HK-2 (cell line): ENCODE measurements at regions not wholly inside any gene's neighbourhood (a gene's known extent, or its start where the extent isn't known, plus 50 kb on each side); places are given as distances from the start of the nearest gene placed in this dataset.

ENCODE experiments used
- DNase-seq: peaks from one replicate; pipeline ENCODE4 v3.0.0-alpha.2; 2018; ENCODE audit not compliant: unreplicated experiment

DNA sequence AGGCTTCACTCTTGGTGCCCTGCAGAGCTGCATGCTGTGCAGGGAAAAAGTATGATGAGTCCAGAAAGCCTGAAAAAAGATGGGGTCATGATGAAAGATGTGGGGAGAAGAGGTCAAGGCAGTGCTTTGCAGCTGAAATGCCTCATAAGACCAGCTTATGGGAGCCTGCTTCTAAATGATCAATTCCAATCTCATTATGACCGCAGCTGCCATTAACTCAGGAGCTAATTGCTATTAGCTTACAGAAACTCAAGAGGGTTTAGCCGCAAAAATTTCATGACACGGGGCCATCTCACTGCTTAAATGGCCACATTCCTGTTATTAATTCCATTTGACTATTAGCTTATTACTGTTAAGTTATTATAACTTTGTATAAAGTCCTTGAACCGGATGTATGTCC lies 502.9 kb upstream of the ZMIZ1 start:
- DNase-seq: no peak

DNA sequence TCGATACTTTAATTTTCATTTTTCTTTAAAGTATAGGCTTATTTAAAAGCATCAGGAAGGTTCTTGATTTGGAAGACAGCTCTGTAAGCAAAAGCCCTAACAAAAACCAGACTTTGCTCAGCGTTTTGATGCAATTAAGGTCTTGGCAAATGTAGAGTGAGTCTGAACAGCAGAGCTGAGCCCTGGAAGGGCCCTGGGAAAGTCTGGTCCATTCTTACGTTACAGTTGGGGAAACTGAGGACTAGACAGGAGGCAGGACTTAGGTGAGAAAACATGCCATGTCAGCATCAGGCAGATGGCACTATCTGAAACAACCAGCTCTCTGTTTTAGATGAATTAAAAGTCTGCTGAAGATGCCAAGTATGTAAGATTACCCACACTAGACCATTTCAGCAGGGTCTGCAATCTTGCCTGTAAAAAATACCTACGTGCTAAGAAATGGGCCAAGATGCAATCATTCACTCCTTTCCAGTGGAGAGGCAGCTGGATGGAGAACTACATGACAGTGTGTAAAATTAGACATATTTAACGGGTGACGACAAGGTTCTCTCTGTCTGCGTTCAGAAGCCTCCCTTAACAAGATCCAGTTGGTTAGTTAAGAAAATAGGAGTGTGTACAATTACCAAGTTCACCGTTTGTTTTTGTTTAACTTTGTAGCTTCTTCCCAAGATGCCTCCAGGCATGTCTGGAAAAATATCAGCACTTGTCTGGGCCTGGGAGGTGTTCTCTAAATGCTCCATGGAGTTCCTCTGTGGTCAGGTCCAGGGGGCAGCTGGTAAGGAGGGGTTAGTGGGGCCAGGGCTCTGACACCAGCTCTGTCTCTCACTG lies 502.3 kb upstream of the ZMIZ1 start:
- DNase-seq: no peak

DNA sequence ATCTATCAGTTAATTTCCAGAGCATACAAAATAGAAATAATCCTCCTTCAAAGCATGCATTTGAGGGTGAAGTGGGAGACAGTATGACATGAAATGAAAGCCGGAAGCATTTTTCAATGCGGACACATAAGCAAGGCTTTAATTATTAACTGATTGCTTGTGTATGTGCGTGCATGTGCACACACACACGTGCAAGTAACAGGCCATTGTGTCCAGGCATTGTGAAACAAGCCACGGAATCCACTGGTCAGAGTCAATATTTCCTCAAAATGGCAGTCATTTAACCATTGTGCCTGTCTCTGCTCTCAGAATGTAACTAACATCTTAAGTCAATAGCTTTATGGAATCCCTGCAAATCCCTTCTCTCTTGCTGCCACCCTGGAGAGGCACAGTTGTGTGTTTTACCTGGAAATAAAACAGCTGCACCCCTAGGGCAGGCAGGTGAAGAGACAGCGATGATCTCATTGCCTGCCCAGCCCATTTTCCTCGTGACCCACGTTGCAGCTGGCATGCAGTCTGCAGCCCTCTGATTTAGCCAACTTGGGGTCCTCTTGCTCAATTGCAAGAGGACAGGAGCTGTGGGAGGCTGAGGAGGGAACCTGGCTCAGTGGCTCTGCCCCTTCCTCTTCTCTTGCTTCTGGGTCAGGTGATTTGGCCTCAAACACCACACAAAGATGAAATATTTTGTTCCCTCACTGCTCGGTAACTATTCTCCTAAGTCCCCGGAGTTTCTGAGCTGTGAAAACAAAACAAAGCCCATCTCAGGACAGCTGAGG lies 500.9 kb upstream of the ZMIZ1 start:
- no peak for DNase-seq

DNA sequence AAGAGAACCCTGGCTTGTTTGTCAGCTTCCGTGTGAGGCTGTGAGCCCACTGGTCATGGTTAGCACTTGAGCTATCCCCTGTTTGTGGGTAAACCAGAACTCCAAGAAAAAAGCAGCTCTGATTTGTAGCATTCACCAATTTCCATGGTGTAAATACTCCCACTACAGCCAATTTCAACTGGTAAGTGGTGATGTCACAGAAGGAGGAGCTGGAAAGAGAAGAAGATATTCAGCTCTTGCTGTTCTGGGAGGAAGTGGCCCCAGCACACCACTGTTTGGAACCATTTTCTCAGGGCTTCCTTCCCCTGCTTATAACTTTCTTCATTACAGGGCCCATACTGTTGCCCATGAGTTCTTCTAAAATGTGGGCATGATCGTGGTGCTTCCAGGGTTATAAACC lies 500.1 kb upstream of the ZMIZ1 start:
- DNase-seq: no peak

DNA sequence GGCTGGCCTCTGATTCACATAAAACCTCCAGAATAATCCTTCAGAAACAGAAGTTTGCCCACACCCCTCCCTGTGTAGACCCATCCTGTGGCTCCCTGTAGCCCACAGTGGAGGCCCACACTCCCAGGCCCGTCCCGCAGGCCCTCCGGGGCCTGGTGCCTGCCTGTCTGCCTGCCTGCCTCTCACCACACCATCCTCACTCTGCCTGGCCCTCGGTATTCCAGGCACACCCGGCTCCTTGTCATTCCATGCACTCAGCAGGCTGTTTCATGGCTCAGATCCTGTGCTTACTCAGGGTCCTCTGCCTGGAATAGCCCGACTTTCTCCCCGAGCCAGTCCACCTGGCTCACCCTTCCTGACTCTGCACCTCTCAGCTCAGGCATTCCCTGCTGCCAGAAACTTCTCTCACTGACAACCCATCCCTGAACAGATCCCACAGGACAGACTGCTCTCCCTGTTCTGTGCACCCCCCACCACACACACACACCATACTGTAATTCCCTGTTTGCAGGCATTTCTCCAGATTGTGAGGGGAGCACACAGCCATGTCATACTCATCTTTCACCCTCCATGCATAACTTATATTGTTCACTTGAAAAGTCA lies 498.0 kb upstream of the ZMIZ1 start:
- no peak for DNase-seq

DNA sequence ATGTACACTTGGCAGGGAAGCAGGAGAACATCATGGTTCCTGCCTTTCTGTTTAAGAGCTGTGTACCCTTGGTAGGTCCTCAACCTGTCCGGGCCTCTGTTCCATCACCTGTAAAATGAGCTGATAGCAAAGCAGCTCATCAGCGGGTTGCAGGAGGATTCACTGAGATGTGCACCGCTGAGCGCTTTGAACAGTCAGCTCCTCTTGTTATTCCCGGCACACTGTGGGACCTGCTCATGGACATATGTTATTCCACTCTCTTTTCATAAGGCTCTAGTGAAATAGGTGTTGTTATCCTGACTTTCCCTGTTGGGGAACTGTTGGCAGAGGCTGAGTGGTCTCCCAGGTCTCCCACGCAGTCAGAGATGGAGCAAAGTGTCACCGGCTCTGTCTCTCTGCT lies 497.5 kb upstream of the ZMIZ1 start:
- no peak for DNase-seq

DNA sequence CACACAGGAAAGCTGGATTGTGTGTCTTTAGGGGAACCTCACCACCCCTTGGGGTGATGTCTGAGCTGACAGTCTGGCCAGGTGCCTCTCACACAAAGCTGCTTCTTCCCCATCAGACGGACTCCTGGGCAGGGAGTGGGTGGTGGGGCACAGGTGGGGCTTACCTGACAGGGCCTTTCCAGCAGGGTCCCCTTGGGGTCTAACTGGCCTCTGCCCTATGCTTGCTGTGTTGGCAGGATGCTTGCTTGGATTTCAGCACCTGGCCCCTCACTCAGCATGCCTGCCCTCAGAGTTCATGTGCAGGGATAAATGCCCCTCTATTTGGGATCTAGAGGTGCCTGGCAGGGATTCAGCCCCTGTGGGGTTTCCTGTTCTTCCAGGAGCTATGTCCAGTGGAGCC lies 496.9 kb upstream of the ZMIZ1 start:
- no peak for DNase-seq

DNA sequence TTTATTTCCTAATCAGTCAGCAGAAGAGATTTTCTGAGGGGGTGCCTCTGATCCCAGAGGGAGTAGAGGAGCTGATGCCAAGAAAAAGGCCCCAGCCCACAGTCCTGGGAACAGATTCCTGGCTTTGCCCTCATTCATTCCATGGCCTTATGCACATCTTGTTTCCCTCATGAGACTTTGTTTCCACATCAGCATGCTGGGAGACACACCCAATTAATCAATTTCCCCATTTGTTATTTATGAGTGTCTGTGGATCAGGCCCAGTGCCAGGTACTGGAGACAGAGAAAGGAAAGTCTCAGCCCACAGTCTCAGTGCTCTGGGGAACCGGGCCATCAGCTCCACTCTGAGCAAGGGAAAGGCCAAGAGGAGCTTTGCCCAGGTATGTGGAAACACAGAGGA lies 496.2 kb upstream of the ZMIZ1 start:
- no peak for DNase-seq

DNA sequence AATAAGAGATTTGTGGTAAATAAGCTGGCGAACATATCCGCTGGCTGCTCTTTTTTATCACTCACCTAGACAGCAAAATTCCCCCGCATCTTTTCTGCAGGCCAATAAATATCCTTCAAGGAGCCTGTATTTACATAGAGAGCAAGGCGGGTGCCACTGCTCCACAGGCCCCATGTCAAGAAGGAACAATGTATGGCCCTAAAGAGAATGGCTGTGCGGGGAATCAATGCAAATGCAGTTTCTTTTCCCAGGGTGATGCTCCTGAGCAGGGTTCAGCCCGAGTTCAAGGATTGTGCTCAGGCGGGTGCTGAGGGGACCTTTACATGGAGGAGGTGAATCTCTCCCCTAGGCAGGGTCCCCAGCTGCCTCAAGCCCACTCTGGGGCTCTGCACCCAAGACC lies 494.2 kb upstream of the ZMIZ1 start:
- DNase-seq: no peak

DNA sequence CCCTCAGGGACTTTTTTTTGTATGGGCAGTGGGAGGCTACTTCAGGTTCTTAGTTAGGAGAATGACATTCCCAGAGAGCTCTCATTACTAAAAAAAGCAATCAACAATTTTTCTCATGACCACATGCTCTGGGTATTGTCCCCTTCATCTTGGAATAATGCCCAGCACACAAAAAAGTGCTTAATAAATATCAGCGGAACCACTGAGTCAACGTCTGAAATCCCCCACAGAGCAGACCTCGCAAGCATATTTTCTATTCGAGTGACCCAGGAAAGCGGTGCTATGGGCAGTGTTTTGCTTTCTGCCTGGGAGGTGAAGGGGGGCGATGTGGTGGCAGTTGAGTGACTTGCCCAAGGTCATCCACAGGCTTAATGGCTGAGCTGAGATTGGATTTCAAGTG lies 493.4 kb upstream of the ZMIZ1 start:
- DNase-seq: no peak

DNA sequence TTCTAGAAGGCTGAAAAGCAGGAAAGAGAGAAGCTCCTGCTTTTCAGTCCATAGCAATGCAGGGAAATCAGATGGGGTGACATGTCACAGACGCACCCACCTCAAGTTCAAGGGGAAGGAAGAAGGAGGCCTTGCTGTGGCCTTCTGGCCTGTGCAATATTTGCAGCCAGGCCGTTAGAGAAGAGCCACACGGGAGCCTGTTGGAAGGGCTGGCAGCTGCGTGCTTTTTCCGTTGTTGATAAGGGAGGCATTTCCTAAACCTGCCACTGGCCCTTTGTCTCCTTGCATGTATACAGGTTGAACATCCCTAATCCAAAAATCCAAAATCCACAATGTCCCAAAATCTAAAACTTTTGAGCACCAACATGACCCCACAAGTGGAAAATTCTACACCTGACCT lies 492.5 kb upstream of the ZMIZ1 start:
- no peak for DNase-seq

DNA sequence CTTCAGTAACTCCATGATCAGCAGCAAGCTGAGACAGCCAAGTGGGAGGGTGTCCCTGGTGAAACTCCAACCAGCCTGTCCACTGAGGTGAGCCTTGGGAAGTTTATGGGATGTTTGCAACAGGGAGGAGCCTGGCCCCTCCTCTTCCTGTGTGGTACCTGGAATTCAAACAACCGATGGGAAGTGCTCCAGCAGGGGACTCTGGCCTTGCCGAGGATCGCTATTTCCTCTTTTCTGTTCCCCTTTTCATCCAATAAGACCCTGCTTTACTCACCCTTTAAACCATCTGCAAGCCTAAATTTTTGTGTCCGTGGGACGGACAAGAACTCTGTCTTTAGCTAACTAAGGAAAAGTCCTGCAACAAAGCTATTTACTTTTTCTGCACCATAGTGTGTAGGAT lies 491.1 kb upstream of the ZMIZ1 start:
- no peak for DNase-seq

DNA sequence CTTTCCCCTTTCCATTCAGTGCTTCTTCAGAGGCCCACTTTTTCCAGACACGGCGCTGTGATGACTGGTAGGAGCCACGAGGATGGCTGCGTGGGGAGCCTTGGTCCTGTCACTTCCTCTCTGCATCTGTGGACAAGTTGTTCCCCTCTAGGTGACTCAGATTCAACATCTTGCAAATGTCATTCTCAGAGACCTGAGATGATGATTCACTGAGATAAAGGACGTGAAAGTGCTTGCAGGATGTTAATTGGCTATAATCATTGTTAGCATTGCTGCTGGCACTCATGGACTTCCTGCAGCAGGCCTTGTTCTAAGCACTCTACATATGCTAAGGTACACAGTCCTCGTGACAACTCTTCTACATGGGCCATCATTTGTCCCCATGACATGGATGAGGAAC lies 489.8 kb upstream of the ZMIZ1 start:
- no peak for DNase-seq

DNA sequence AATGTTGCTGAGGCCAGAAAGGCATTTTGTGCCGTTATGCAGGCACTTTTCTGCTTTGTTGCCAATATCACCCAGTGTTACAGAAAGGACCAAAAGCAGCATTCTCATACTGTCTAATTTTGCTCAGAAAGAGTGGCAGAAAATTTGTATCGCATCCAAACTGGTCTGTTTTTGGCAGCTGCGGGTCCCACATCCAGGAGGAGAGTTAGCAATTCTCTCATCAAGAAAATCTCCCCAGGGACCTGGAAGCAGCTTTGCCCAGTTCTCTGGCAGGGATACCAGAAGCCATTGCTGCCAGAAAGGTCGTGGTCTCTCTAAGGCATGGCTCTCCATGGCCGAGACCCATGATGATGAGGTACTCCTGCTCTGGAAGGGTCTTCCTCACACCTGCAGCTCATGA lies 489.2 kb upstream of the ZMIZ1 start:
- DNase-seq: no peak

DNA sequence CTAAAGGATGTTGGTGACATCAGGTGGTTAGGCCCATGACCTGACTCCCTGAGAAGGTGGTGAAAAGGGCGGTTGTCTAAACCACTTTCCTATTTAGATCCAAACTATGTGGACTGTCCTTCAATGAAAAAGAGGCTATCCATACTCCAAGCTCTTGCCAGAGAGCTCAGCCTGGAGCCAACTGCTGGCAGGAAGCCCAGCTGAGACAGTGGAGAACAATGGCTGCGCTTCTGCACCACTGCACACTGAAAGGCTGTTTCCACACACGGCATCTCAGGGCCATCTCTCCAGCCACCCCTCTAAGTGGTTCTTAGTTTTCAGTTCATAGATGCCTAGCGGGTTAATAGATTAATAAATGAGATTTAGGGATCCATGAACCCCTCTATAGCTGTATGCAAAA lies 488.8 kb upstream of the ZMIZ1 start:
- no peak for DNase-seq

DNA sequence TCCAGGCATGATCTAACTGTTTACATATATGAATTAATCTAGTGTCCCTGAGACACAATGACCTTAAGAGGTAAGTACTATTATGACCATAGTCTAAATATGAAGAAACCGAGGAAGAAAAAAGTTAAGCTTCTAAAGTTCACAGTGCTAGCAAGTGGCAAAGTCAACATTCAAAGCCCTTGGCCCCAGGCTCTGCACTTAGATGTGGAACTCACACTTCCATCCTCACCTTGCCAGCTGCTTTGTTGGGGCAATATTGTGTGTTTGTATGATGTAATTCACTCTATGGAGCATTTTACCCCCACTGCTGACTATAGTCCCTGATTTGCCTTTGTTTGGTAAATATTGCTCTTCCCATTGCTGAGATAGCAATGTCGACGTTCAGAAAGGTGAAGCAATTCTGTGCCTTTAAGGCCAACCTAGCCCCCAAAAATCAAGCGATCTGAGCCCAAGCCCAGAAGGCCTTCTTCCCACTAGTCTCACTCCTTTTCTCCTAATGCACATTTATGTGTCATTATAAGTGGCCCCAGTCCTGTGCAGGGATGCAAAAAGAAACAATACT lies 487.6 kb upstream of the ZMIZ1 start:
- no peak for DNase-seq

DNA sequence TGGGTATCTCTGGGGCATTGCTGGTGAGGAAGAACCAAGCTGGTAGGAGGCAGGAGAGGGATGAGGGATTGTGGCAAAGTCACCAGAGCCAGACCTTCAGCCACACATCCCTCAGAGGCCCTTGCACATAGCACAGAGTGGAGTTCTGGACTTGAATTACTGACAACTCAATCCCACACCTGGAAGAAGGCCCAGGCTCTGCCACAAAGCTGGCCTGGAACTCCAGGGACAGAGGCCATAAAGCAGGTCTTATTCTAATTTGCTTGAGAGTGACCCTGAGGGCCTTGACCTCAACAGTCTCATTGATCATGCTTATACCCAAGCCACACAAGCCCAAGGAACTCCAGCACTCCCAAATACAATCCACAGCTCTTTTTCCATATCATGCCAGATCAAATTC lies 486.2 kb upstream of the ZMIZ1 start:
- no peak for DNase-seq

DNA sequence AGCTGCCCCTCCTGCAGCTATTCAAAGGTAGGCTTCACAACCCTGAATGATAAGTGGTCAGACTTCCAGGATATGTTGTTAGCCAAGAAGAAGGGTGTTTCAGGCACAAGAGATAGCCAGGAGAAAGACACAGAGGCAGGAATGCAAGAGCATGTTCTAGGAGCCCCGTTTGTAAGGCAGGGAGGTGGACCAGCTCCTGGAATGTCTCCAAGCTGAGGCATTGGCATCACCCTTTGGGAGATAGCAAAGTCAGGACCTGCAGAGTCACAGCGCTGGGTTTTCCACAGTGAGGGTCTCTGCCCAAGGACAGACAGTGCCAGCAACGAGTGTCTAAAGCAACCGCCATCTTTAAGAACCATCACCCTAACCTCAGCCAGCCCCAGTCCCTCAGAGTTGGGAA lies 484.5 kb upstream of the ZMIZ1 start:
- no peak for DNase-seq

DNA sequence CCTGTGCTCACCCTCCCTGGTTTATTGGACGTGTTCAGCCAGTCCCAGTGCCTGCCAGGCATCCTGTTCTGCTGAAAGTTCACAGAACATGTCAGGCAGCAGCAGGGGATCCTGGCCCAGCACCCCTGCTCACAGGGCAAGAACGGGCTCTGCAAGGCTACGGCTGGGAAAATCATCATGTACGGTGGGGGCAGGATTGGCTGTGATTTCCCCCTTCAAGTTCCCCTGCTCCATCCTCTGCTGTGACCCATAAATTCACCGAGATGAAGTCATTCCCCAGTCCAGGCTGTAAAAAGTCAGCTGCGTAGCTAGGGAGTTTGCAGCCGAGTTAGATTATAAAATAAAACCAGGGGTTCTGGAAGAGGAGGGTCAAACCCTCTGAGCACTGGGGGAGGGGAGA lies 484.1 kb upstream of the ZMIZ1 start:
- no peak for DNase-seq

DNA sequence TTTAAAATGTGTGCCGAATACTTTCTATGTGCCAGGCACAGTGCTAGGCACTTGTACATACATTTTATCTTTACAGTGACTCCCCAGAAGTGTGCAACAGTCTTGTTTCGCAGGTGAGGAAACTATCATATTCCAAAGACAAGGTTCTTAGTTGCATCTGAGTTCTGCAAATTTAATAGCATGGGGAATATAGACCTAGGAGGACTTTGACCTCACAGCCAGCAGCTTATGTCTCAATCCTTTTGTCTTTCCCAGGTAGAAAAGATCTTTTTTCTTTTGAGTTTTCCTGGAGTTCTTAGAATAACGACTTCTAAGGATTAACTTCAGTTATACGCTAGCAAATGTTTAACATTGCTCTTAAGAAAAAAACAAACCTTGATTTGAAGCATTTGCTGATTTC lies 482.8 kb upstream of the ZMIZ1 start:
- DNase-seq: no peak

DNA sequence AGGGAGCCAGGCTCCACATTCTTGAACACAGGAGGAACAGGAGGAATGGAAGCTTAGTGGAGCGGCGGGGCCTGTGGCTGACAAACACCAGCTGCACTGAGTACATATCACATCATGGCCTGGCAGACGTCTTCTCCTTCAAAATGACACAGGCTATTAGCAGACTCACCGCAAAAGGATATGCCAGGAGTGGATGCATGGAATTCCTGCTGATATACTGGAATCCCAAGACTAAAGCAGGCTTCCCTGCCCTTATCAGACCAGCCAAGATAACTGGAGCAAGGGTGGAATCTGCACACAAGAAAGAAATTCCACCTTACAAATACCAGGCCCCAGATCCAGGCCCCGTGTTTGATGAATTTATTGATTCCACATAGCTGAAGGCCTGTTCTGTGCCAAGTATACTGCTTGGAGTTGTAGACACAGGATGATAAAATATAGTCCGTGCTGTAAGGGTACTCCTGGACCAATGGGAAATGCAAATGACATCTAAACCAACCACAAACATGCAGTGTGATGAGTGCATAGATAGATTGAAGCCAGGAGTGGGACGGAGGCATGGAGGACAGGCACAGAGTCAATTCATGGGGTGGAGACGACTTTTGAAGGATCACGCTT lies 480.5 kb upstream of the ZMIZ1 start:
- no peak for DNase-seq

DNA sequence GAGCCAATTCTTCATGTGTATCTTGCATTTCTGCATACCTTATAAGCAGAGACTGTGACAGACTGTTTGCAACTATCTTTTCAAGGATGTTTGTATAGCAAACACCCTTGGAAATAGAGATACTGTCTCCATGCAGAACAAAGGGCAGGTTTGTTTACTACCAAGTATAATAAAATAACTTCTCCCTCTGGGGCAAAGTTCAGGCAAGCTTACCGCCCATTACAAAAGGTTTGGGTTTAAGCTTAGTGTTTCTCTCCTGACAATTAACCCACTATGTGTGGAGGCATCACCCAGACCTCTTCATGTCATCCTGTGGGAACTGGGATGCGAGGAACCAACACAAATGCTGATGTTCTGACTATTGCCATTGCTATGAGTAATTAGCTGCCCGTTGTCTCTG lies 479.1 kb upstream of the ZMIZ1 start:
- no peak for DNase-seq
